ENCODE measurements at regions not wholly inside any gene's neighbourhood (a gene's known extent, or its start where the extent isn't known, plus 50 kb on each side); places are given as distances from the start of the nearest gene placed in this dataset.
A peak's percentile ranks its signal among the peaks of the same experiment; 100 is the strongest.

GRCh38 chr5:176737746-176738636 lies 72.4 kb upstream of the UNC5A start:
- DNase-seq (ENCODE audit: low spot score in 2 of 2, unreplicated experiment in 2 of 2) = peak in 1 of 2 experiments; percentile 24
- no peaks in the 10 kb centered on the region for H3K36me3 Mint-ChIP-seq
- H3K9me3 Mint-ChIP-seq = no peaks in the 10 kb centered on the region
- H3K4me1 Mint-ChIP-seq = peaks cover 18% of the 10 kb centered on the region
- H3K27ac Mint-ChIP-seq = no peak overlapping the region
- H3K27me3 Mint-ChIP-seq (ENCODE audit: low read depth) = peaks cover 67% of the 10 kb centered on the region
- H3K4me3 Mint-ChIP-seq = no peak overlapping the region
- no peak for TF ChIP-seq CTCF (IDR thresholded peaks at IDR 0.05; ENCODE audit: unreplicated experiment)

GRCh38 chr5:176738637-176739250 lies 71.6 kb upstream of the UNC5A start:
- peaks cover 20% of the 10 kb centered on the region for H3K4me1 Mint-ChIP-seq
- H3K27ac Mint-ChIP-seq = no peak overlapping the region
- no peaks in the 10 kb centered on the region for H3K36me3 Mint-ChIP-seq
- DNase-seq (ENCODE audit: low spot score in 2 of 2, unreplicated experiment in 2 of 2) = peak in 1 of 2 experiments; percentile 20
- no peak overlapping the region for H3K4me3 Mint-ChIP-seq
- TF ChIP-seq CTCF (IDR thresholded peaks at IDR 0.05; ENCODE audit: unreplicated experiment) = no peak
- H3K27me3 Mint-ChIP-seq (ENCODE audit: low read depth) = peaks cover 68% of the 10 kb centered on the region
- H3K9me3 Mint-ChIP-seq = no peaks in the 10 kb centered on the region

- H3K4me3 Mint-ChIP-seq = no peak overlapping the region
- DNase-seq (ENCODE audit: low spot score in 2 of 2, unreplicated experiment in 2 of 2) = peak in 1 of 2 experiments; percentile 34
- peaks cover 74% of the 10 kb centered on the region for H3K27me3 Mint-ChIP-seq (ENCODE audit: low read depth)
- peaks cover 23% of the 10 kb centered on the region for H3K4me1 Mint-ChIP-seq
- no peak for TF ChIP-seq CTCF (IDR thresholded peaks at IDR 0.05; ENCODE audit: unreplicated experiment)
- no peaks in the 10 kb centered on the region for H3K9me3 Mint-ChIP-seq
- H3K36me3 Mint-ChIP-seq = no peaks in the 10 kb centered on the region
- no peak overlapping the region for H3K27ac Mint-ChIP-seq
Measured at GRCh38 chr5:176739461-176740051, 70.8 kb upstream of the UNC5A start.

- H3K4me3 Mint-ChIP-seq = no peak overlapping the region
- H3K9me3 Mint-ChIP-seq = no peaks in the 10 kb centered on the region
- H3K27ac Mint-ChIP-seq = no peak overlapping the region
- H3K27me3 Mint-ChIP-seq (ENCODE audit: low read depth) = peaks cover 77% of the 10 kb centered on the region
- no peak for DNase-seq (ENCODE audit: low spot score in 2 of 2, unreplicated experiment in 2 of 2)
- no peak for TF ChIP-seq CTCF (IDR thresholded peaks at IDR 0.05; ENCODE audit: unreplicated experiment)
- H3K36me3 Mint-ChIP-seq = no peaks in the 10 kb centered on the region
- H3K4me1 Mint-ChIP-seq = peaks cover 23% of the 10 kb centered on the region
Measured at GRCh38 chr5:176740131-176740701, 70.1 kb upstream of the UNC5A start.

- DNase-seq (ENCODE audit: low spot score in 2 of 2, unreplicated experiment in 2 of 2) = no peak
- no peak overlapping the region for H3K27ac Mint-ChIP-seq
- H3K36me3 Mint-ChIP-seq = no peaks in the 10 kb centered on the region
- H3K4me3 Mint-ChIP-seq = no peak overlapping the region
- H3K9me3 Mint-ChIP-seq = no peaks in the 10 kb centered on the region
- H3K4me1 Mint-ChIP-seq = peaks cover 23% of the 10 kb centered on the region
- H3K27me3 Mint-ChIP-seq (ENCODE audit: low read depth) = peaks cover 80% of the 10 kb centered on the region
- no peak for TF ChIP-seq CTCF (IDR thresholded peaks at IDR 0.05; ENCODE audit: unreplicated experiment)
Measured at GRCh38 chr5:176740702-176741496, 69.5 kb upstream of the UNC5A start.

Measured in mesothelial cell of epicardium (in vitro differentiated cells).